Loucy (cell line): ENCODE measurements at regions not wholly inside any gene's neighbourhood (a gene's known extent, or its start where the extent isn't known, plus 50 kb on each side); places are given as distances from the start of the nearest gene placed in this dataset.

Experiments
- EZH2phosphoT487 ChIP-seq: fragments of 200-600 bp; IDR thresholded peaks from 2 replicates; pipeline ENCODE4 v1.6.1; 2018; ENCODE audit warnings: antibody characterized with exemption, mild to moderate bottlenecking, moderate library complexity, borderline replicate concordance
- TF ChIP-seq, protein P1 (sequence below): fragments of 200-600 bp; sonication (generic); conservative IDR thresholded peaks from 2 replicates; pipeline ENCODE4 v1.5.1; 2014; ENCODE audit warnings: mild to moderate bottlenecking, antibody characterized with exemption, low read length

GRCh38 chr4:187021436-187022205 lies 298.0 kb upstream of the FAT1 start:
- TF ChIP-seq, protein P1, sequence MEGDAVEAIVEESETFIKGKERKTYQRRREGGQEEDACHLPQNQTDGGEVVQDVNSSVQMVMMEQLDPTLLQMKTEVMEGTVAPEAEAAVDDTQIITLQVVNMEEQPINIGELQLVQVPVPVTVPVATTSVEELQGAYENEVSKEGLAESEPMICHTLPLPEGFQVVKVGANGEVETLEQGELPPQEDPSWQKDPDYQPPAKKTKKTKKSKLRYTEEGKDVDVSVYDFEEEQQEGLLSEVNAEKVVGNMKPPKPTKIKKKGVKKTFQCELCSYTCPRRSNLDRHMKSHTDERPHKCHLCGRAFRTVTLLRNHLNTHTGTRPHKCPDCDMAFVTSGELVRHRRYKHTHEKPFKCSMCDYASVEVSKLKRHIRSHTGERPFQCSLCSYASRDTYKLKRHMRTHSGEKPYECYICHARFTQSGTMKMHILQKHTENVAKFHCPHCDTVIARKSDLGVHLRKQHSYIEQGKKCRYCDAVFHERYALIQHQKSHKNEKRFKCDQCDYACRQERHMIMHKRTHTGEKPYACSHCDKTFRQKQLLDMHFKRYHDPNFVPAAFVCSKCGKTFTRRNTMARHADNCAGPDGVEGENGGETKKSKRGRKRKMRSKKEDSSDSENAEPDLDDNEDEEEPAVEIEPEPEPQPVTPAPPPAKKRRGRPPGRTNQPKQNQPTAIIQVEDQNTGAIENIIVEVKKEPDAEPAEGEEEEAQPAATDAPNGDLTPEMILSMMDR, result no peak
- no peak for TF ChIP-seq EZH2phosphoT487
